Lower lobe of right lung (tissue), 2 donors: ENCODE measurements at regions not wholly inside any gene's neighbourhood (a gene's known extent, or its start where the extent isn't known, plus 50 kb on each side); places are given as distances from the start of the nearest gene placed in this dataset.

ENCODE experiments used
- ATAC-seq, 2 donors: fragments of 200-7000 bp; cut with Tn5 transposase; one replicate each; pipeline ENCODE4 v1.9.1; 2020 to 2022; ENCODE audit warnings: mild to moderate bottlenecking in 2 of 2, moderate library complexity in 2 of 2
- DNase-seq: peaks from one replicate; pipeline ENCODE4 v3.0.0-alpha.2; 2020
- H3K27ac ChIP-seq: fragments of 200-600 bp; one replicate; pipeline ENCODE4 v1.8.0; 2022
- H3K27me3 ChIP-seq: fragments of 200-600 bp; one replicate; pipeline ENCODE4 v1.8.0; 2022; ENCODE audit warnings: low read depth
- H3K36me3 ChIP-seq: fragments of 200-600 bp; one replicate; pipeline ENCODE4 v1.8.0; 2022; ENCODE audit warnings: mild to moderate bottlenecking
- H3K4me1 ChIP-seq: fragments of 200-600 bp; one replicate; pipeline ENCODE4 v1.8.0; 2022
- H3K4me3 ChIP-seq: fragments of 200-600 bp; one replicate; pipeline ENCODE4 v1.8.0; 2022; ENCODE audit warnings: mild to moderate bottlenecking
- H3K9me3 ChIP-seq: fragments of 200-600 bp; one replicate; pipeline ENCODE4 v1.8.0; 2022
- intact Hi-C: fragments of 100-400 bp; cut with DNase I; formaldehyde crosslinking; loops from one replicate; pipeline ENCODE4 v1.11.0; 2022
- TF ChIP-seq, protein P1 (sequence below): fragments of 200-600 bp; IDR thresholded peaks from one replicate; pipeline ENCODE4 v1.8.0; 2022; ENCODE audit warnings: antibody characterized with exemption, mild to moderate bottlenecking
- donor health status: DM: no; HTN: yes; CAD: no; lungs with severe emphysema.

DNA sequence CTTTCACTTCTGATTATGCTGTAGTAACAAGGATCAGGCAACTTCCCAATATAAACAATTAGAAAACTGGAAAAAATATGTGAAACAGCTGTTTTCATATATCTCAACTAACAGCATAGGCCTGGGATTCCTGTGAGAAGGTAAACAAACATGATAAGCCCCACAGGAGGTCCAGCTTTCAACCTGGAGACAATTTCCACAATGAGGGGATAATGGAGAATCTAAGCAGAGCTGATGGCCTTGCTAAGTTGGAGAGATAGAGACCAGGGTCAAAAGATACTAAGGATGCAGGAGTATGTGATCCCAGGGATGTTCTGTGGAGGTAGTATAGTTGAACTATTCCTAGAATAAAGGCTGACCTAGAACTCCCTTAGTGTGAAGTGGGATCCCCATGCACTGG is 452.3 kb upstream of the ACTRT1 start:
- Histone ChIP-seq H3K9me3 (no peaks in the 10 kb centered on the region), H3K4me3 (no peak overlapping the region), H3K27ac (no peak overlapping the region), H3K4me1 (no peaks in the 10 kb centered on the region), H3K27me3 (no peaks in the 10 kb centered on the region), H3K36me3 (no peaks in the 10 kb centered on the region)
- intact Hi-C loops: no loop called here
- ATAC-seq (no peak), DNase-seq (no peak)
- TF ChIP-seq, protein P1, sequence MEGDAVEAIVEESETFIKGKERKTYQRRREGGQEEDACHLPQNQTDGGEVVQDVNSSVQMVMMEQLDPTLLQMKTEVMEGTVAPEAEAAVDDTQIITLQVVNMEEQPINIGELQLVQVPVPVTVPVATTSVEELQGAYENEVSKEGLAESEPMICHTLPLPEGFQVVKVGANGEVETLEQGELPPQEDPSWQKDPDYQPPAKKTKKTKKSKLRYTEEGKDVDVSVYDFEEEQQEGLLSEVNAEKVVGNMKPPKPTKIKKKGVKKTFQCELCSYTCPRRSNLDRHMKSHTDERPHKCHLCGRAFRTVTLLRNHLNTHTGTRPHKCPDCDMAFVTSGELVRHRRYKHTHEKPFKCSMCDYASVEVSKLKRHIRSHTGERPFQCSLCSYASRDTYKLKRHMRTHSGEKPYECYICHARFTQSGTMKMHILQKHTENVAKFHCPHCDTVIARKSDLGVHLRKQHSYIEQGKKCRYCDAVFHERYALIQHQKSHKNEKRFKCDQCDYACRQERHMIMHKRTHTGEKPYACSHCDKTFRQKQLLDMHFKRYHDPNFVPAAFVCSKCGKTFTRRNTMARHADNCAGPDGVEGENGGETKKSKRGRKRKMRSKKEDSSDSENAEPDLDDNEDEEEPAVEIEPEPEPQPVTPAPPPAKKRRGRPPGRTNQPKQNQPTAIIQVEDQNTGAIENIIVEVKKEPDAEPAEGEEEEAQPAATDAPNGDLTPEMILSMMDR: no peak

DNA sequence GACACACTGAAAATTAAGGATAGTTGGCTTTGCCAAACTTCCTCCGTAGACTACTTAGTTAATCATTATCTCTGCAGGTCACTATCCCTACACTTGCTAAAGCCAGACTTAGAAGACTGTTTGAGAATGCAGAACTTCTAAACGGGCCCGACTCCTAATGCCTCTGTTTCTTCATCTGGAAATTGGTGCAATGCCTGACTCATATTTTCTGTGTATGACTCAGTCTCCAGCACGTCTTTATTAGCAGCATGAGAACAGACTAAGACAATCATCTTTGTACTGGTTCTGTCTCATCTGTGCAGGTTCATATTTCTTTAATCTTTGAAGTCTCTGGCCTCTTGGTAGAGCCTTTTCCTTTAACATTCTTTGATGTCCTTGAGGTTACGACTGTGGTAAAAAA is 411.9 kb upstream of the ACTRT1 start:
- Histone ChIP-seq H3K4me3 (no peak overlapping the region), H3K27me3 (no peaks in the 10 kb centered on the region), H3K9me3 (no peaks in the 10 kb centered on the region), H3K27ac (no peak overlapping the region), H3K36me3 (no peaks in the 10 kb centered on the region), H3K4me1 (no peaks in the 10 kb centered on the region)
- DNase-seq: no peak
- intact Hi-C loops: no loop called here
- ATAC-seq: no peak
- TF ChIP-seq, protein P1: no peak

DNA sequence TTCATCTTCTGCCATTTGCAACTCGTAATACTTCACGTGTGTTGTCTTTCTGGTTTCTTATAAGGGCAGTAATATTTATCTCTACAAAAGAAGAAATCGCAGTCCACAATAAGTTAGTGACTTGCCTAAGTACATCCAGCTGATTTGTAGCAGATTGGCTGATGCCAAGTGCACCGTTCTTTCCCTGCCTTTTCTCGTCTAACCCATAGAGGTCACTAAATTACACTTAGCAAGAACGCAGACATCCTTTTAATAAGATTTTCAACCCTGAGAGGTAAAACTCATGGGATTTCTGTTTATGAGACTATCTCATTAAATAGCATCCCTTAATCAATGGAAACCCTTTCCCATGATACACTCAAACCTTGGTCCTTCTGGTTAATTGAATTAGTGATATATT is 408.6 kb upstream of the ACTRT1 start:
- Histone ChIP-seq H3K4me3 (no peak overlapping the region), H3K27me3 (no peaks in the 10 kb centered on the region), H3K27ac (no peak overlapping the region), H3K9me3 (no peaks in the 10 kb centered on the region), H3K4me1 (no peaks in the 10 kb centered on the region), H3K36me3 (no peaks in the 10 kb centered on the region)
- intact Hi-C loops: no loop called here
- no peak for DNase-seq
- TF ChIP-seq, protein P1: no peak
- ATAC-seq: no peak

DNA sequence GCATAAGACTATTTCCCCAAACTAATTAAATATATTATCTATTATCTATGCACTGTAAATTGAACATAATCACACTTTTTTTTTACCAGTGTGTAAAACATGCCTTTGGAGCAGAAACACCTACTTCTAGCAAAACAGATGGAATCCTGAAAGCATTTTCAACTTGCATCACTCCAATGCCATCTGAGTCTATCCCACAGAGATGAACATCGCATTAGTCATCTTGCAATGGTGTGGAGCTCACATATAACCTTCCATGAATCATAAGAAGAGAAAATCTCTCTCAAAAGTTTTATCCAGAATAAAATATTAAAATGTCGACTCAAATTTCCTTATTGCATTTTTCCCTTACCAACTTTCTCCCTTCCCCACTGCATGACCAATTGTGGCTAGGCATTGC is 406.7 kb upstream of the ACTRT1 start:
- H3K4me3 ChIP-seq: no peak overlapping the region
- no peaks in the 10 kb centered on the region for H3K4me1 ChIP-seq
- no peaks in the 10 kb centered on the region for H3K36me3 ChIP-seq
- intact Hi-C loops: no loop called here
- ATAC-seq: no peak
- H3K9me3 ChIP-seq: no peaks in the 10 kb centered on the region
- no peak overlapping the region for H3K27ac ChIP-seq
- TF ChIP-seq, protein P1: no peak
- no peaks in the 10 kb centered on the region for H3K27me3 ChIP-seq
- no peak for DNase-seq

DNA sequence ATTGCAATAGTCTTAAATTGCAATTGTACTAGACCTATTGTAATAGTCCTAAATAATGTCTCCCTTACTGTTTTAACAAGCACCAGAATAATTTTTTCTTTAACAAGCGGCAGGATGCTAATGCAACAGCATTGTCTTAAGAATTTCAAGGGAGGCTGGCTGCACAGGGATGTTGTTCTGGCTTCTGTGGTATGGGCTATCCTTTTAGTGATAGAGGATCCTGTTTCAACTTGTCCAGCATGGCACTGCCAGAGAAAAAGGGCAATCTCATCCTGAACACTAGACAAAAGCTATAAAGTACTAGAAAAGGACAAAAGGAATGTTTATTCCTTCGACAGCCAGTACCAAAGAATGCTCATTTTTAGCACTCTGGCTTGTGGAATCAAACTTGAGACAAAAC is 405.5 kb upstream of the ACTRT1 start:
- TF ChIP-seq, protein P1: no peak
- ATAC-seq (no peak), DNase-seq (no peak)
- Histone ChIP-seq H3K36me3 (no peaks in the 10 kb centered on the region), H3K27me3 (no peaks in the 10 kb centered on the region), H3K4me3 (no peak overlapping the region), H3K9me3 (no peaks in the 10 kb centered on the region), H3K4me1 (no peaks in the 10 kb centered on the region), H3K27ac (no peak overlapping the region)
- intact Hi-C loops: no loop called here

DNA sequence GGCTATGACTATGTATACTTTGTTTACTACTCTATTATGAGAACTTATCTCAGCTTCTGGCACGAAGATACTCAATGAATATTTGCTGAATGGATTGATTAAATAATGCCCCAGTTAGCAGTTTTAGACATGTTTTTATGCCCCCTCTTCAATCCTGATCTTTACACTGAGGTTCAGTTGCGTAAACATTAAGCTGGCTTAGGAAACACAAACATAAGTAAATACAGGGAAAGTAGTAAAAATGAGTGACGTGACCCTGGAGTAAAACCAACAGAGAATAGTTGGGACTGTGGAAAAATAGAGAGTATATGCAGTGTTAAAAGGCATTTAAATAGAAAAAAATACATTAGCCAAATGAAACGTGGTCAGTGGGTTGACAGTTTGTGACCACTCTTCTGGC is 387.0 kb upstream of the ACTRT1 start:
- H3K4me3 ChIP-seq: no peak overlapping the region
- intact Hi-C loops: no loop called here
- H3K36me3 ChIP-seq: no peaks in the 10 kb centered on the region
- no peak overlapping the region for H3K27ac ChIP-seq
- TF ChIP-seq, protein P1: no peak
- ATAC-seq (no peak), DNase-seq (no peak)
- H3K4me1 ChIP-seq: no peaks in the 10 kb centered on the region
- H3K9me3 ChIP-seq: no peaks in the 10 kb centered on the region
- no peaks in the 10 kb centered on the region for H3K27me3 ChIP-seq
